ENCODE measurements at regions not wholly inside any gene's neighbourhood (a gene's known extent, or its start where the extent isn't known, plus 50 kb on each side); places are given as distances from the start of the nearest gene placed in this dataset.

DNA sequence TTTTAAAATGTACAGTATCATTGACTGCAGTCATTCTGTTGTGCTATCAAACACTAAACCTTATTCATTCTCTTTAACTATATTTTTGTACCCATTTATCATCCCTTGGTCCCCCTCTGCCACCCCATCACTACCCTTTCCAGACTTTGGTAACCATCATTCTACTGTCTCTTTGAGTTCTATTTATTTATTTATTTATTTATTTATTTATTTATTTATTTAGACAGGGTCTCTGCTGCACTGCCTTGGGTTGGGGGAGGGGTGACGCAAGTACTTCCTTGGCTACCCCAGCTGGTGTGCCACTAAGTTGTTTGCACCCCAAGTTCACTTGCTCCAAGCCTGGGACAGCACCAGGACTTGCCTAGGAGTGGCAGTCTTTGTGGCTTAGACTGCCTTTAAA lies 427.8 kb upstream of the NOVA1 start:
- no peak overlapping the region for H3K27ac ChIP-seq (ENCODE audit: low read length in 2 of 2)
- POLR2A ChIA-PET, result no interaction called here
- no peaks in the 10 kb centered on the region for H3K27me3 ChIP-seq (replicated peaks in 1 of 4; ENCODE audit: control extremely low read depth in 1 of 4, control insufficient read depth in 3 of 4, insufficient read depth in 4 of 4, low read length in 3 of 4)
- H3K9me3 Mint-ChIP-seq (ENCODE audit: insufficient read depth), result no peaks in the 10 kb centered on the region
- no peak overlapping the region for H3K27ac Mint-ChIP-seq
- no peaks in the 10 kb centered on the region for H3K36me3 ChIP-seq (replicated peaks in 1 of 2; ENCODE audit: control extremely low read depth in 1 of 2, control insufficient read depth in 1 of 2, extremely low read depth in 1 of 2, insufficient read depth in 2 of 2, low read length in 1 of 2)
- DNase-seq (no peak), ATAC-seq (ENCODE audit: low read depth) (no peak)
- H3K4me2 ChIP-seq (replicated peaks; ENCODE audit: low read depth, low read length, poor library complexity, severe bottlenecking), result no peak overlapping the region
- H3K9me3 ChIP-seq (ENCODE audit: control extremely low read depth in 1 of 3, control insufficient read depth in 2 of 3, insufficient read depth in 1 of 3, low read length in 2 of 3), result no peaks in the 10 kb centered on the region
- H2AFZ ChIP-seq (ENCODE audit: insufficient read depth, low read depth, low read length, poor library complexity, severe bottlenecking), result no peak overlapping the region
- no peak overlapping the region for H3K4me3 ChIP-seq (ENCODE audit: control extremely low read depth in 1 of 5, extremely low read depth in 1 of 5, insufficient read depth in 1 of 5, low read depth in 2 of 5, low read length in 4 of 5)
- CTCF ChIA-PET, result interaction anchor here (0.6 kb wide), 1 partner anchor 468 kb away, joined by 4 read pairs; no protein-coding TSS in a partner anchor
- 100% methylated on average over 1 of the region's 1 CpG for whole genome bisulfite sequencing (ENCODE audit: insufficient coverage)
- intact Hi-C loops (cut with micrococcal nuclease), result no loop called here
- no peak for TF ChIP-seq EZH2 (IDR thresholded peaks at IDR 0.05; ENCODE audit: borderline replicate concordance, insufficient read depth, low read depth, low read length, poor library complexity, severe bottlenecking)
- TF ChIP-seq, protein P1, sequence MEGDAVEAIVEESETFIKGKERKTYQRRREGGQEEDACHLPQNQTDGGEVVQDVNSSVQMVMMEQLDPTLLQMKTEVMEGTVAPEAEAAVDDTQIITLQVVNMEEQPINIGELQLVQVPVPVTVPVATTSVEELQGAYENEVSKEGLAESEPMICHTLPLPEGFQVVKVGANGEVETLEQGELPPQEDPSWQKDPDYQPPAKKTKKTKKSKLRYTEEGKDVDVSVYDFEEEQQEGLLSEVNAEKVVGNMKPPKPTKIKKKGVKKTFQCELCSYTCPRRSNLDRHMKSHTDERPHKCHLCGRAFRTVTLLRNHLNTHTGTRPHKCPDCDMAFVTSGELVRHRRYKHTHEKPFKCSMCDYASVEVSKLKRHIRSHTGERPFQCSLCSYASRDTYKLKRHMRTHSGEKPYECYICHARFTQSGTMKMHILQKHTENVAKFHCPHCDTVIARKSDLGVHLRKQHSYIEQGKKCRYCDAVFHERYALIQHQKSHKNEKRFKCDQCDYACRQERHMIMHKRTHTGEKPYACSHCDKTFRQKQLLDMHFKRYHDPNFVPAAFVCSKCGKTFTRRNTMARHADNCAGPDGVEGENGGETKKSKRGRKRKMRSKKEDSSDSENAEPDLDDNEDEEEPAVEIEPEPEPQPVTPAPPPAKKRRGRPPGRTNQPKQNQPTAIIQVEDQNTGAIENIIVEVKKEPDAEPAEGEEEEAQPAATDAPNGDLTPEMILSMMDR (IDR thresholded peaks at IDR 0.05), result no peak
- H3K4me1 Mint-ChIP-seq, result no peaks in the 10 kb centered on the region
- no peaks in the 10 kb centered on the region for H3K27me3 Mint-ChIP-seq
- no peak overlapping the region for H3K9ac ChIP-seq (ENCODE audit: low read length)
- no peak overlapping the region for H3K4me3 Mint-ChIP-seq
- no peaks in the 10 kb centered on the region for H3K4me1 ChIP-seq (ENCODE audit: control insufficient read depth in 2 of 2, insufficient read depth in 2 of 2, low read length in 2 of 2)
- no peaks in the 10 kb centered on the region for H4K20me1 ChIP-seq (ENCODE audit: control insufficient read depth, insufficient read depth, low read length, poor library complexity, severe bottlenecking)
- H3K79me2 ChIP-seq (ENCODE audit: control insufficient read depth, insufficient read depth, low read length), result no peaks in the 10 kb centered on the region

DNA sequence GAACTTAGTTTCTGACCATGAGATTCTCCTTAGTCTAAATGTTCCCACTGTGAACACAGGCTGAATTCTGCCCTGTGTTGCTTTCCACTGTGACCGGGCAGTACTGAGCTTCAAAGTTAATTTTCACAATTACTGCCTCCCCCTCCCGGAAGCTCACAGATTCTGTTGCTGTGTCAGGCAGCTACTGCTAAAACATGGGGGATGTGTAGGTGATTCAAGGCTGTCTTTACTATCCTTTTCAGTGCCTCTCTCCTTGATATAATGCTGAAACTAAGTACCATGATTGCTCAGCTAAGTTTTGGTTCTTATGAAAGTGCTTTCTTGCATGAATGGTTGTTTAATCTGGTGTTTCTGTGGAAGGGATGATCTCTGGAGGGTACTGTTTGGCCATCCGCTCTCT lies 428.3 kb upstream of the NOVA1 start:
- POLR2A ChIA-PET, result no interaction called here
- H3K4me3 Mint-ChIP-seq, result no peak overlapping the region

More for the DNA sequence above, 428.3 kb upstream of the NOVA1 start:
- H3K9ac ChIP-seq (ENCODE audit: low read length), result no peak overlapping the region
- WGBS (ENCODE audit: insufficient coverage), result no CpG with 5 or more reads among the region's 3 CpGs
- TF ChIP-seq, protein P1 (IDR thresholded peaks at IDR 0.05), result no peak
- no peak for TF ChIP-seq EZH2 (IDR thresholded peaks at IDR 0.05; ENCODE audit: borderline replicate concordance, insufficient read depth, low read depth, low read length, poor library complexity, severe bottlenecking)
- DNase-seq, result no peak
- CTCF ChIA-PET, result interaction anchor here (0.6 kb wide), 1 partner anchor 469 kb away, joined by 4 read pairs; no protein-coding TSS in a partner anchor
- H3K36me3 ChIP-seq (replicated peaks in 1 of 2; ENCODE audit: control extremely low read depth in 1 of 2, control insufficient read depth in 1 of 2, extremely low read depth in 1 of 2, insufficient read depth in 2 of 2, low read length in 1 of 2), result no peaks in the 10 kb centered on the region
- H3K4me3 ChIP-seq (ENCODE audit: control extremely low read depth in 1 of 5, extremely low read depth in 1 of 5, insufficient read depth in 1 of 5, low read depth in 2 of 5, low read length in 4 of 5), result no peak overlapping the region
- no peak overlapping the region for H2AFZ ChIP-seq (ENCODE audit: insufficient read depth, low read depth, low read length, poor library complexity, severe bottlenecking)
- H3K27me3 ChIP-seq (replicated peaks in 1 of 4; ENCODE audit: control extremely low read depth in 1 of 4, control insufficient read depth in 3 of 4, insufficient read depth in 4 of 4, low read length in 3 of 4), result no peaks in the 10 kb centered on the region
- Mint-ChIP-seq H3K4me1 (no peaks in the 10 kb centered on the region), H3K27me3 (no peaks in the 10 kb centered on the region), H3K9me3 (ENCODE audit: insufficient read depth) (no peaks in the 10 kb centered on the region), H3K27ac (no peak overlapping the region)
- H3K4me1 ChIP-seq (ENCODE audit: control insufficient read depth in 2 of 2, insufficient read depth in 2 of 2, low read length in 2 of 2), result no peaks in the 10 kb centered on the region
- H3K9me3 ChIP-seq (ENCODE audit: control extremely low read depth in 1 of 3, control insufficient read depth in 2 of 3, insufficient read depth in 1 of 3, low read length in 2 of 3), result no peaks in the 10 kb centered on the region
- intact Hi-C loops (cut with micrococcal nuclease), result no loop called here
- no peak overlapping the region for H3K27ac ChIP-seq (ENCODE audit: low read length in 2 of 2)
- H4K20me1 ChIP-seq (ENCODE audit: control insufficient read depth, insufficient read depth, low read length, poor library complexity, severe bottlenecking), result no peaks in the 10 kb centered on the region
- no peaks in the 10 kb centered on the region for H3K79me2 ChIP-seq (ENCODE audit: control insufficient read depth, insufficient read depth, low read length)
- ATAC-seq (ENCODE audit: low read depth), result no peak
- no peak overlapping the region for H3K4me2 ChIP-seq (replicated peaks; ENCODE audit: low read depth, low read length, poor library complexity, severe bottlenecking)
